Colonic mucosa (tissue), 4 donors: ENCODE measurements at regions not wholly inside any gene's neighbourhood (a gene's known extent, or its start where the extent isn't known, plus 50 kb on each side); places are given as distances from the start of the nearest gene placed in this dataset.

Source experiments
- DNase-seq: peaks from one replicate; pipeline ENCODE4 v3.0.0-alpha.2; 2020
- H3K27ac ChIP-seq: fragments of 200-600 bp; one replicate; pipeline ENCODE4 v1.8.0; 2021
- H3K27me3 ChIP-seq: fragments of 200-600 bp; one replicate; pipeline ENCODE4 v1.8.0; 2021
- H3K36me3 ChIP-seq: fragments of 200-600 bp; one replicate; pipeline ENCODE4 v1.8.0; 2021
- H3K4me1 ChIP-seq: fragments of 200-600 bp; one replicate; pipeline ENCODE4 v1.8.0; 2021; ENCODE audit warnings: mild to moderate bottlenecking
- H3K4me3 ChIP-seq: fragments of 200-600 bp; one replicate; pipeline ENCODE4 v1.8.0; 2021
- H3K9ac ChIP-seq, 2 donors: one replicate each; pipeline ENCODE4 v1.7.0; 2013; ENCODE audit warnings: control low read depth in 2 of 2, low read depth in 2 of 2, low read length in 2 of 2
- H3K9me3 ChIP-seq: fragments of 200-600 bp; one replicate; pipeline ENCODE4 v1.8.0; 2021
- CTCF ChIP-seq: fragments of 200-600 bp; IDR thresholded peaks from one replicate; pipeline ENCODE4 v1.8.0; 2022; ENCODE audit warnings: antibody characterized with exemption, mild to moderate bottlenecking
- intact Hi-C: fragments of 100-400 bp; cut with DNase I; formaldehyde crosslinking; loops from one replicate; pipeline ENCODE4 v1.14.1; 2022
- donor health status: healthy.
- donor health status: DM: no; HTN: no; CAD: no.
- donor health status: DM: no; HTN: no; CAD: no.

GRCh38 chr9:17928228-17928627 is 349.4 kb downstream of the SH3GL2 start:
- H3K27me3 ChIP-seq: no peaks in the 10 kb centered on the region
- H3K9me3 ChIP-seq: no peaks in the 10 kb centered on the region
- H3K9ac ChIP-seq: no peak overlapping the region
- TF ChIP-seq CTCF: no peak
- intact Hi-C loops: no loop called here
- no peak overlapping the region for H3K27ac ChIP-seq
- no peak for DNase-seq
- H3K4me3 ChIP-seq: no peak overlapping the region
- H3K36me3 ChIP-seq: no peaks in the 10 kb centered on the region
- H3K4me1 ChIP-seq: no peaks in the 10 kb centered on the region

DNA sequence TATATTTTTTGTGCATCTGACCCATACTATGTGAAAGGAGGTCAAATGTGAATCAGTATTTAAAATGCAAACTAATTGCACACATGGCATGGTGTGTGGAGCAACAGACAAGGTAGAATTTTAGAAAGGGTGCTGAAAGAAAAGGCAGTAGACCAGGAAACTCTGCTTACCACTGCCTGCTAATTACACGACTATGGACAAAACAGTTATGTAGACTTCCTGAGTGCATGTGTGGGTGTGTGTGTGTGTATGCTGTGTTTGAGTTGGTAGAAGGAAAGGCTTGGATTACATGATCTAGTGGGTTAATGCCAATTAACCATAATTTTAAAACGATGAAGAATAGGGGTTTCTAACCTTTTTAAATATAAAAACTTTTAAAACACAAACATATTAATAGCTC is 349.9 kb downstream of the SH3GL2 start:
- no peak overlapping the region for H3K27ac ChIP-seq
- no peak for DNase-seq
- no peak overlapping the region for H3K9ac ChIP-seq
- no peaks in the 10 kb centered on the region for H3K9me3 ChIP-seq
- no peak overlapping the region for H3K4me3 ChIP-seq
- no peaks in the 10 kb centered on the region for H3K36me3 ChIP-seq
- H3K4me1 ChIP-seq: no peaks in the 10 kb centered on the region
- H3K27me3 ChIP-seq: no peaks in the 10 kb centered on the region
- intact Hi-C loops: no loop called here
- TF ChIP-seq CTCF: no peak

GRCh38 chr9:17929506-17929905 is 350.6 kb downstream of the SH3GL2 start:
- Histone ChIP-seq H3K27ac (no peak overlapping the region), H3K4me1 (no peaks in the 10 kb centered on the region), H3K9ac (no peak overlapping the region), H3K27me3 (no peaks in the 10 kb centered on the region), H3K36me3 (no peaks in the 10 kb centered on the region), H3K4me3 (no peak overlapping the region), H3K9me3 (no peaks in the 10 kb centered on the region)
- intact Hi-C loops: no loop called here
- no peak for DNase-seq
- no peak for TF ChIP-seq CTCF

DNA sequence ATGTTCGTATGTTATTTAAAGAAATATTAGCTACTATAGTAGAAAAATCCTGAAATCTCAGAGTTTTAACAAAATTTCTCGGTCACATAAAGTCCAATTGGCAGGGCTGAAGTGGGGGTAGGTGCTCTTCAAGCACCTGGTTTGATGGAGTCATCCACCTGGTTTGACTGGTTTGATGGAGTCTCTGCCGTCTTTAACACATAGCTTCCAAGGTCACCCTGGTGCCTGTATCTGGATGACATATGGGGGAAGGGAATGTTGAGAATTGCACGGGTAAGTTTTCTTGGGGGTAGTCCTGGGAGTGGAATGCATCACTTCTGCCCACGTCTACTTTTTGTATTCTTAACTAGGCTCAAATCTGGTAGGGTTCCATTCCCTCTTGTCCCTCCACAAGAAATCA is 351.2 kb downstream of the SH3GL2 start:
- Histone ChIP-seq H3K9ac (no peak overlapping the region), H3K9me3 (no peaks in the 10 kb centered on the region), H3K27me3 (no peaks in the 10 kb centered on the region), H3K4me1 (no peaks in the 10 kb centered on the region), H3K36me3 (no peaks in the 10 kb centered on the region), H3K27ac (no peak overlapping the region), H3K4me3 (no peak overlapping the region)
- DNase-seq: no peak
- TF ChIP-seq CTCF: no peak
- intact Hi-C loops: no loop called here

- Histone ChIP-seq H3K36me3 (no peaks in the 10 kb centered on the region), H3K27me3 (no peaks in the 10 kb centered on the region), H3K9me3 (no peaks in the 10 kb centered on the region), H3K27ac (no peak overlapping the region), H3K4me1 (no peaks in the 10 kb centered on the region), H3K4me3 (no peak overlapping the region), H3K9ac (no peak overlapping the region)
- intact Hi-C loops: no loop called here
- DNase-seq: peak; percentile 24
- no peak for TF ChIP-seq CTCF
Observed at GRCh38 chr9:17936365-17936764, 357.5 kb downstream of the SH3GL2 start.

DNA sequence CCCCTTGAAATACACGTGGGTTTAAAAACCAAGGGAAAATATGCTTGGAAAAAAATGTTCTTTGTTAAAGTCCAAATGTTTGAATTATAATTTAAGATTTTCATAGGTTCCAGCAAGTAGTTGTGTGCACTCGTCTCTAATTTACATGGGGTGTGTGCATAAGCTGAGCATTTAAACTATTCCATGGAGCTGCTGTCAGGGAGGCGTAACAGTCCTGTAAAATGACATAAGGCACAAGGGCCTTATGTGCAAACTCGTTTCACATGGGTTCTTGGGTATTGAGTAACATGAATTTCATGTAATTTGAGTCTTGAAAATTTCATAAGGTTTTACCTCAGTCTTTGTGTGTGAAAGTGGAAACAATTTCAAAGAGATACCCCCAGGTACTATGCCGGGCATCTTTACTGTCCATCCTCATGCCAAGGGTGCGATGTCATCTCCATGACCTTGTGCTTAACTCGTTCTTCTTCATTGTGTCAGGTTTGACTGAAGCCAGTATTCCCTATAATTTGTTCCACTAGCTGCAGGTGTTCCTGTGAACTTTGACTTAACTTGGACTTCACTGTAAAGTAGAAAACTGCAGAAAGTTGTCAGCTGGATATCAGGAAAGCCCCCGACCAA is 359.3 kb downstream of the SH3GL2 start:
- no peak for TF ChIP-seq CTCF
- no peaks in the 10 kb centered on the region for H3K27me3 ChIP-seq
- no peak overlapping the region for H3K4me3 ChIP-seq
- H3K9ac ChIP-seq: no peak overlapping the region
- no peaks in the 10 kb centered on the region for H3K4me1 ChIP-seq
- H3K27ac ChIP-seq: no peak overlapping the region
- intact Hi-C loops: no loop called here
- no peaks in the 10 kb centered on the region for H3K36me3 ChIP-seq
- no peaks in the 10 kb centered on the region for H3K9me3 ChIP-seq
- no peak for DNase-seq
